D721Med (cell line): ENCODE measurements at regions not wholly inside any gene's neighbourhood (a gene's known extent, or its start where the extent isn't known, plus 50 kb on each side); places are given as distances from the start of the nearest gene placed in this dataset.

Source experiments
- DNase-seq: peaks from one replicate; pipeline ENCODE4 v3.0.0; 2011; ENCODE audit warnings: low spot score; ENCODE audit not compliant: insufficient read length
- FAIRE-seq: peaks from 2 replicates; lab custom pipeline; 2011; peaks lifted over from hg19 to GRCh38; lab: Jason Lieb, UNC
- TF ChIP-seq, protein P1 (sequence below): IDR thresholded peaks from 2 replicates; pipeline ENCODE4 v1.5.1; 2012; ENCODE audit warnings: mild to moderate bottlenecking, control low read depth; ENCODE audit not compliant: insufficient read depth; ENCODE audit errors: missing control alignments

DNA sequence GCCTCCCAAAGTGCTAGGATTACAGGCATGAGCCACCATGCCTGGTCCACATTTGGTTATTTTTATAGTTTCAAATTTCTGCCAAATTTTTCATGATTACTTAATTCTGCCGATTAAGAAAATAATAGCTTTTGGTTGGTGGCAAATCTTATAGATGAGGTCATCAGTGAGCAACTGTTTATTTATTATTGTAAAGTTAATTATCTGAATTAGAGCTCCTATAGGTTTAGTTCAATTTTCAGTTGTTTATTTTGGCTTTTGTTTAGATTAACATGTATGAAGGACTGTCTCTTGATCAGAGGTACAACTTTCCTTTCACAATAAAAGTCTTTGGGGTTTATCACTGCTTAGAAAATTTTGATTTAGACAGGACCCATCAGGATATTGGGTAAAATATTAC lies 262.2 kb downstream of the SLC7A11 start:
- DNase-seq, result no peak
- TF ChIP-seq, protein P1, sequence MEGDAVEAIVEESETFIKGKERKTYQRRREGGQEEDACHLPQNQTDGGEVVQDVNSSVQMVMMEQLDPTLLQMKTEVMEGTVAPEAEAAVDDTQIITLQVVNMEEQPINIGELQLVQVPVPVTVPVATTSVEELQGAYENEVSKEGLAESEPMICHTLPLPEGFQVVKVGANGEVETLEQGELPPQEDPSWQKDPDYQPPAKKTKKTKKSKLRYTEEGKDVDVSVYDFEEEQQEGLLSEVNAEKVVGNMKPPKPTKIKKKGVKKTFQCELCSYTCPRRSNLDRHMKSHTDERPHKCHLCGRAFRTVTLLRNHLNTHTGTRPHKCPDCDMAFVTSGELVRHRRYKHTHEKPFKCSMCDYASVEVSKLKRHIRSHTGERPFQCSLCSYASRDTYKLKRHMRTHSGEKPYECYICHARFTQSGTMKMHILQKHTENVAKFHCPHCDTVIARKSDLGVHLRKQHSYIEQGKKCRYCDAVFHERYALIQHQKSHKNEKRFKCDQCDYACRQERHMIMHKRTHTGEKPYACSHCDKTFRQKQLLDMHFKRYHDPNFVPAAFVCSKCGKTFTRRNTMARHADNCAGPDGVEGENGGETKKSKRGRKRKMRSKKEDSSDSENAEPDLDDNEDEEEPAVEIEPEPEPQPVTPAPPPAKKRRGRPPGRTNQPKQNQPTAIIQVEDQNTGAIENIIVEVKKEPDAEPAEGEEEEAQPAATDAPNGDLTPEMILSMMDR, result no peak
- FAIRE-seq, result no peak

DNA sequence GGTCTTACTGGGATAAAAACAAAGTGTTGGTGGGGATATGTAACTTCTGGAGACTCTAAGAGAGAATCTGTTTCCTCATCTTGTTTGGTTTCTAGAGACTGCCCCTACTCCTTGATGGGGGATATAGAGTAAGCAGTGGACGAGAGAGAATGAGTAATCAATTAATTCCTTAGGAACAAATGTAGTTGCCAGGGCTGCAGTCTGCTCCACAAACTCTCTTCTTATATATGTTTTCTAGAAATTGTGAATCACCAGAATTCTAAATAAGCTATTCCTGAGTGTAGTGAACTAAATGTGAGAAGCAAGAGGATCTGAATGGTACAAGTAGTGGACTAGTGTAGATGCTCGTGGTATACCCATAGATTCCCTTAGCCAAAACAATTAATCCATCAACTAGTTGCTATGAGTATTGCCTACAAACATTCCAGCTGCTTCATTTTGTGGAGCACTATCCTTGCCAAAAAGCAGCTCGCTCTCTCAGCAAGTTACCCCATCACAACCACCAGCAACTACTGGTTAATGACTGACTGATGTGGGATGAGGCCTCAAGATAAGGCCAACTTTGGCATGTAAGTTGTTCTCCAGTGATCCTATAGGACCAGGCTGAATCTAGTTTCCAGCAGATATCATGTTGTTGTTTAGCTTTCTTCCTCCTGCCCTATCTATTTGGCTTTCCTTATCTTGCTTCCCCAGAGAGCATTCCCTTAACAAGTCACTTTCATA lies 273.0 kb downstream of the SLC7A11 start:
- FAIRE-seq, result no peak
- no peak for DNase-seq
- TF ChIP-seq, protein P1, result no peak

DNA sequence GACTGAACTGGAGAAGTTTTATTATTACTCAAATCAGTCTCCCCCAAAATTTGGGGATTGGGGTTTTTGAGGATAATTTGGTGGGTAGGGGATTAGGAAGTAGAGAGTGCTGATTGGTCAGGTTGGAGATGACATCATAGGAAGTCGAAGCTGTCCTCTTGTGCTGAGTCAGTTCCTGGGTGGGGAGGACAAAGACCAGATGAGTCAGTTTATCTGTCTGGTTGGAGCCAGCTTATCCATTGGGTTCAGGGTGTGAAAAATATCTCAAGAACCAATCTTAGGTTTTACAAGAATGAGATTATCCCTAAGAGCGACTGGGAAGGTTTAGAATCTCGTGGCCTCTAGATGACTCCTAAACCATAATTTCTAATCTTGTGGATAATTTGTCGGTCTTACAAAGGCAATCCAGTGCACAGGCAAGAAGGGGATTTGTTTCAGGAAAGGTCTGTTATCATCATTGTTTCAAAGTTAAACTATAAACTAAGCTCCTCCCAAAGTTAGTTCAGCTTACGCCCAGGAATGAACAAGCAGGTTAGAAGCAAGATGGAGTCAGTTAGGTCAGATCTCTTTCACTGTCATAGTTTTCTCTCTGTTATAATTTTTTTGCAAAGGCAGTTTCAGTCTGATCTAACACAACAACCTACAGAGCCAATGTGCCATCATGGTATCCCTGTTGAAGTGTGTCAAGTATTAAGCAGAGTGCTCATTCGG lies 274.5 kb downstream of the SLC7A11 start:
- DNase-seq, result no peak
- FAIRE-seq, result no peak
- TF ChIP-seq, protein P1, result no peak

DNA sequence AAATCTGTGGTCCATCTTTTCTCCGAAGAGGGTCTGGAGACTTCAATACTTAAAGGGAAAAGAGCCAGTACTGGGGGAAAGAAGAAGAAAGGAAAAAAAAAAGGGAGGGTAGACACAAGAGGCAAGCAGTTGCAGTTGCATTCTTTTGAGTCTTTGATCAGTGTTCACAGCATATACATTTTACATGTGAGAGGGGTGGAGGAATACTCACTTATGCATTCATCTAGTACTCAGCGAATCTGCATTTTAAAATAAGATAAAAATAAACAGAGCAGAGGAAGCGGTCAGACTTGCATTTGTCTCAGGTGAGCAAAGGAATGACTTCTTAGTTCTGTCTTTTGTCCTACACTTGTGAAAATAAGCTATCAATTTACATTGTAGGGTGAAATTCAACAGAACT lies 275.6 kb downstream of the SLC7A11 start:
- DNase-seq (no peak), FAIRE-seq (no peak)
- TF ChIP-seq, protein P1, result no peak

DNA sequence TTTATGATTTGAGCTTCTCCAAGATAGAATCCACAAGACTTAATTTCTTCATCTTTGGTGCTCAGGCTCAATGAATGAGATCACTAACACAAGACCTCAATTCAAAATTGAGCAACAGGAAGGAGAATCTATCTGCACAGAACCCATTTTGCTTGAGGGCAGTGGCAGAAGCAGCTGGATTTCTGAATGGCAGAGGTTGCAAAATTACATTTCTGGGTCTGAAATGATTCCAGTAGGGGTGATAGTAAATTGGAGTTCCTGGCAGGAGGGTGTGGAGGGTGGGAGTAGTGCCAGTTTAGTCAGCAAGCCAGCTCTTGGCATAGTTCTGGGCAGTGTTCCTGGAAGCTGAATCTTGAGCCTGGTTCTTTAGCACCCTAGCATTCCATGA lies 281.1 kb downstream of the SLC7A11 start:
- DNase-seq, result no peak
- no peak for FAIRE-seq
- TF ChIP-seq, protein P1, result no peak

DNA sequence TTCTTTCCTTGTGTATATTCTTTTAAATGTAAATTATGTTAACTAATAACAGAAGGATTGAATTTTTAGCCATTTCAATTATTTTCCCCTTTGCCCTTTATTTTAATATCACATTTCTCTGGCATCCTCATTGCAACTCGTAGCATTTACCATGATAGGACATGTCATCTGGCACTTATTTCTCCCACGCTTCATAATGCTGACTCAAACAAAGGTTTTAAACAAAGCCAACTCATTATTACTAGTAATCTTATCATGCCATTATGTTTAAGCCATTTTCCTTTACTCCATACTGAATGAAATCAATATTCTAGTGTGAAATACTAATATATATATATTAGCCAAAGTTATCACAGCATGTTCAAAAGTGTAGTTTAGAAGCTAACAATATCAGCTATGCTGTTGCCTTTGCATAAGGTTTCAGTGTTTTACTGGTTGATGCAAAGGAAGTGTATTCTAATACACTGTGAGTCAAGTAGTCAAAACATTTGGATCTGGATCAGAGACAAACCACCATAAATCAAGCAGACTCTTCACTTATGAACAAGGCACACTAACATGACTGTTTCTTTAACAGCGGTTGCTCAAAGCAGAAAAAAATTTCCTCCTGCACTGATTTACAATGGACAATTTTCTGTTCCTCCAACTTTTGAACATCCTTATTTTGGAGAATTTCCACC lies 281.6 kb downstream of the SLC7A11 start:
- DNase-seq, result no peak
- no peak for FAIRE-seq
- TF ChIP-seq, protein P1, result no peak
